Muscle of back (tissue), 3 donors: ENCODE measurements at regions not wholly inside any gene's neighbourhood (a gene's known extent, or its start where the extent isn't known, plus 50 kb on each side); places are given as distances from the start of the nearest gene placed in this dataset.
"Not testable (repeated sequence)": the region's sequence is repeated elsewhere in the genome, so short reads cannot be mapped to it uniquely, and the experiment has no call there.

Experiments used
- DNase-seq, 3 donors: peaks; one replicate each; pipeline versions ENCODE4 v3.0.0 to v3.0.0-alpha.2; 2013

DNA sequence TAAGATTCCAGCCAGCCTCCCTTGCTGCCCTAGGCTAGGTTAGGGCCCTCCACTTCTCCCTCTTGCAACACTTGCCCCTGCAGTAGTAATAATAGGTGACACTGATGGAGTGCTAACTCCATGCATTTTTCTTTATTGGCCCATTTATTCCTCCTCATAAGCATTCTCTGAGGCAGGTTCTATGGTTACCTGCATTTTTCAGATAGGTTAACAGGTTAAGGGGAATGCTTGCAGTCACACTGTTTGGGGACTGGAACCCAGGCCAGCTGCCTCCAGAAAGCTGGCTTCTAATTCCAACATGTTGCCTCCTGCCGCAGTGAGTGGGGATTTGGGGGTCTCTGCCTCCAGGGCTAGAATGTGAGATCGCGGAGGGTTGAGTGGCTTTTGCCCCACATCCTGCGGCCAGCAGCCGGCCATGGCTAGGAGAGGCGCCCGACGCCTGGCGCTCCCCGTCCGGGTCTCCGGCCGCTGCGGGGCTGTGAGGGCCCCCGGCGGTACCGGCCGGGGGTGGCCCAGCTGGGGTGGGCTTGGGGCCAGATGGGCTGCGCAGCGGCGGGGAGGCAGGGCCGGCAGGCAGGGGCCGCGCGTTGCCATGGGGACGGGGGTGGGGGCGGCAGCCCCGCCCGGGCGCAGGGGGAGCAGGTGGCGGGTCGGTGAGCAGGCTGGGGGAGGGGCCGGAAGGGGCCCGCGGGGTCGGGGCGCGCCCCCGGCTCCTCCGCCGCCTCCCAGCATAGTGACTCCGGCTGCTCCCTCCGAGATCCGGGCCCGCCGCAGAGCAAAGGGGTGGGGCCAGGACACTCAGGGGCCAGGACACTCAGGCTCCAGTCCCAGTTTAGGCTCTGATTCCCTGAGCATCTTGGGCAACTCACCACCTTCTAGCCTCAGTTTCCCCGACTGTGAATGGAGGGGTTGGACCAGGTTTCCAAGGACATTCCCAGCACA is 68.4 kb upstream of the SSBP3 start:
- DNase-seq, result peak in 1 of 3 donors; percentile 73

DNA sequence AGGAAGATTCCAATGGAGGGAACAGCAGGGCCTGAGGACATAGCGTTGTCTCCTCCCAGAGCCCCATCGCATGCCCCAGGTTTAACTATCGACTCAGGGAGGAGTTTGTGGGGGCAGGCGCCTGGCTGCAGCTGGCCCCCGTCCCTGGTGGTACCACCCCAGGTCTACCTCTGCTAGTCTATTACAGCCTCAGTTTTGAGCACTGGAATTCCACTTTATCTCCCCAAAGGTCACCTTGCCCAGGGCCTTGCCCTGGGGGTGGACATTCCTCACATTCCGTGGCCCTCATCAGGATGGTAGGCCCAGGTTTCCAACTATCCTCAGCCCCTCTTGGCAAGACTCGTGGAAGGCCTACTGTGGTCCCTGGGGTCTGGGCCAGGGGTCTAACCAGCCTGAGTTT is 65.4 kb upstream of the SSBP3 start:
- no peak for DNase-seq

DNA sequence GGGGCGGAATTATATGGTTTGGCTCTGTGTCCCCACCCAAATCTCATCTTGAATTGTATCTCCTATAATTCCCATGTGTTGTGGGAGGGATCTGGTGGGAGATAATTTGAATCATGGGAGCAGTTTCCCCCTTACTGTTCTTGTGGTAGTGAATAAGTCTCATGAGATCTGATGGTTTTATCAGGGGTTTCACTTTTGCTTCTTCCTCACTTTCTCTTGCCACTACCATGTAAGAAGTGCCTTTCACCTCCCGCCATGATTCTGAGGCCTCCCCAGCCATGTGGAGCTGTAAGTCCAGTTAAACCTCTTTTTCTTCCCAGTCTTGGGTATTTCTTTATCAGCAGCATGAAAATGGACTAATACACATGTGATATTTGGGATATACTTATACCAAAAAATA is 63.2 kb upstream of the SSBP3 start:
- DNase-seq, result not testable (repeated sequence)

DNA sequence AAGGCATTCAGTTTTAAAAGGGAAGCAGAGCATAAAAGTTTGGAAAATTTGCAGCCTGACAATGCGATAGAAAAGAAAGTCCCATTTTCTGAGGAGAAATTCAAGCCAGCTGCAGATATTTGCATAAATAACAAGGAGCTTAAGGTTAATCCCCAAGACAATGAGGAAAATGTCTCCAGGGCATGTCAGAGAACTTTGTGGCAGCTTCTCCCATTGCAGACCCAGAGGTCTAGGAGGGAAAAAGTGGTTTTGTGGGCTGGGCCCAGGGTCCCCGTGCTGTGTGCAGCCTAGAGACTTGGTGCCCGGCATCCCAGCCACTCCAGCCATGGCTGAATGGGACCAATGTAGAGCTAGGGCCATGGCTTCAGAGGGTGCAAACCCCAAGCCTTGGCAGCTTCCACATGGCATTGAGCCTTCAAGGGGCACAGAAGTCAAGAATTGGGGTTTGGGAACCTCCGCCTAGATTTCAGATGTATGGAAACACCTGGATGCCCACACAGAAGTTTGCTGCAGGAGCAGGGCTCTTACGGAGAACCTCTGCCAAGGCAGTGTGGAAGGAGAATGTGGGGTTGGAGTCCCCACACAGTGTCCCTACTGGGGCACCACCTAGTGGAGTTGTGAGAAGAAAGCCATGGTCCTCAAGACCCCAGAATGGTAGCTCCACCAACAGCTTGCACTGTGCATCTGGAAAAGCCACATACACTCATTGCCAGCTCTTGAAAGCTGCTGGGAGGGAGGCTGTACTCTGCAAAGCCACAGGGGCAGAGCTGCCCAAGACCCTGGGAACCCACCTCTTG is 62.3 kb upstream of the SSBP3 start:
- DNase-seq, result not testable (repeated sequence)

DNA sequence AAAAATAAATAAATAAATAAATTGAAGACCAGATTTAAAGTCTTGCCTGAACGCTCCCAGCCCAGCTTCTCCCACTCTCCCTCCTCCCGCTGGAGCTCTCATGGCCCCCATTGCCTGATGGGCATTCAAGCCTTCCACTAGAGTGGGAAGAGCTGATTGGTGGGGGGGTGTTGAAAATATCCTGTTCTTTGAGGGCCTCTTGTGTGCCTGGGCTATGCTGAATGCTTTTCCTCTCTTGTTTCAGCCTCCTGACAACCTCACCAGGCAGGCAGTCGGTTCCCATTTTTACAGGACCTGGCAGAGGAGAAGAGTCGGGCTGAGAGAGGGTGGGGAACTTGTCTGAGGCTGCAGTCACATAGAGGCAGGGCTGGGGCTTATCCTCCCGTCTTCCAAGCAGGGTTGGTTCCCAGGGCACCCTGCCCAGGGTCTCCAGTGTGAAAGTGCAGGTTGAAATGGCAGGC is 59.2 kb upstream of the SSBP3 start:
- peak in 1 of 3 donors; percentile 76 for DNase-seq

DNA sequence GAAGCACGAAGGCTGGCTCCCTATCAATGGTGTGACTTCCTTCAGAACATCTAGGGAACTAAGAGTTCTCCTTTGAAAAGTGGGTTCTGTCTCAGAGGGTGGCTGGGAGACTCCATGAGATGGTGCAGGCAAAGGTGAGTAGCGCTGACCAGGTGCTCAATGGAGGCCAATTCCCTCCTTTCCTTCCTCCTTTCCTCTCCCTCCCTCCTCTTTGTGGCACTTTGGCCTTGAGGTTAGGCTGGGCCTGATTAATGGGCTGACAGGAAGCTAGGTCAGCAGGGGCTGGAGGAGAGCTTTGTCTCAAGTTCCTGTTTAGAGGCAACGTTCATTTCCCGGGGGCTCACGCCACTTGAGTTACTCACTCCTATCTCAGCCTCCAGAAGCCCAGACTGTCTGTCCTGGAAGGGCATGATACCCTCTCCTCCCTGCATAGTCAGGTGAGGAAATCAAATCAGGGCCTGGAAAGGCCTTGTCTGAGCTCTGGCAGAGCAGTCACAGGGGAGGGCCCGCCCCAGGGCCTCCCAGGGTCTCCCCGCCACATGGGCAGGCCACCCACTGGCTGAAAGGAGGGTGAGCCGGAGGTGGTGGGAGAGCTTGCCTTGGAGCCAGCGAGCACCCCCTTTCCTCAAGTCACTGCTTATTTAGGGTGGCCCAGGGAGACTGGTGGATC is 58.4 kb upstream of the SSBP3 start:
- no peak for DNase-seq

DNA sequence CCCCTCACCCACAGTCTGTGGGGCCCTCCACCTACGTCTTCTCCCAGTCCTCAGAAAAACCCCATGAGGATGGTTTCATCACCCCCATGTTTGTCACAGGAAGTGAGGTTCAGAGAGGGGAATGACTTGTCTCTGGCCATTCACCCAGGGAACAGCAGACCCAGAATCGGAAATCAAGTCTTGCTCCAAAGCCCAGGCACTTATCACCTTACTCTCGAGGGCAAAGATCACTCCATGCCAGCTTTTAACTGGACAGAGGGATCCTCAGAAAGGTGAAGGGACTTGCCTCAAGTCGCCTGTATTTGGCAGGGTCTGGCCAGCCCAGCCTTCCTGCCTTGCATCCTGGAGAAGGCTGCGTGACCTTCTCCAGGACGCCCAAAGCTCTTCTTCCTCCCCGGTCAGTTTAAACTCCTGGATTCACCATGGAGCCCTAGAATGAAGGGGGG is 57.9 kb upstream of the SSBP3 start:
- DNase-seq, result no peak

DNA sequence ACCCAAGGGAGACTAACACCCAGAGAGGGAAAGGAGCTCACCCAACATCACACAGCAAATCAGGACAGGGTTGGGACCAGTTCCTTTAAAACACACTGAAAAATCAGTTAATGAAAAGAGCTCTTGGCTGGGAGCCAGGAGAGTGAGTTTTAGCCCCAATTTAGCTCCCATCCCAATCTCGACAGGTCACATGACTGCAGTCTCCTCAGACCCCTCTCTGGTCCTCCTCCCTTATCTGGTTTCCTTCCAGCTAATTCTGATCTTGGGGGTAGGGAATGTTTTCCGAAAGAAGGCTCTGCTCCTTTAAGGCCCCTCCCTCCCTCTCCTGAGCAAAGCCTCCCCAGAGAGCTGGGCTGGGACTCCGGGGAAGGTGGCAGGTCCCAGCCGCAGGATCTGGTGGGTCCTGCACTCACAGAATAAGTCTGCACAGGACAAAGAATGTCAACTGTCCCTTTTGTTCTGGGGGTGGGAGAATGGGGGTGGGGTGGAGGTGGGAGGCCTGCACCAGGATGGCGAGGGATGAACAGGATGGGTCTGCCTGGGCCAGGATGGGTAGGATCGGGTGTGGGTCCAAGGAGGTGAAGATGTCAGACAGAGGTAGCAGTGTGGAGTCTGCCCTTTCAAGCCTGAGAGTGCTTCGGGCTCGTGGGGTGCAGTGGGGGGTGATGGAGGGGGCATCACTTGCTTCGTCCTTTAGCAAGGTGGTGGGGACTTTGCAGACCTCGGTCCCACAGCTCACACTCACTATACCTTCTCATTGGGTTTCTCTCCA is 57.3 kb upstream of the SSBP3 start:
- DNase-seq, result no peak

DNA sequence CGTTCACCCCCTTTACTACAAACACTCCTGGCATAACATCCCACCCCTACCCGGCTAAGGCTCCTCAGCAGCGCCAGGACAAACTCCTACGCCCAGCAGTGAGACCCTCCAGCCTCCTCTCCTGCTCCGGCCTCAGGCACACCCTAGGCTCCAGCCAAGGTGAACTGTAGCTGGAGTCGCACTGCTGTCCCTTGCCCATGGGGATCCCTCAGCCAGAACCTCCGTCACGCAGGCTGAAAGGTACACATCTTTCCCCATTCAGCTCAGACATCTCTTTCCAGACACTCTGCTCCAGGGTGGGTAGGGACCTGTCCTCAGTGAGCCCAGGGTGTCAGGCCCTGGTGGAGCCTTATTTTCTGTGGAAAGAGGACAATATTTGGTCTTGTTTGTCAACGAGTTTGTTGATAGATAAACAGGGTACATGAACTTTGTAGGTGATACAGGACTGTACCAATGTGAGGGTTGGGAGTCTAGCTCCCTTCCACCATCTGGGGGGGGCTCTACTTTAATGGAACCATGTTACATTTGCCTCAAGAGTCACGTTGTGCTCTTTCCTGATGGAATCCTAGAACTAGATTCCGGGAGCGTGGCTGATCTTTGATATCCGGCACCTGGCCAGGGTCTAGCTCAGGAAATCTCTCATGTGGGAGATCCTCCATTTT is 56.5 kb upstream of the SSBP3 start:
- no peak for DNase-seq

DNA sequence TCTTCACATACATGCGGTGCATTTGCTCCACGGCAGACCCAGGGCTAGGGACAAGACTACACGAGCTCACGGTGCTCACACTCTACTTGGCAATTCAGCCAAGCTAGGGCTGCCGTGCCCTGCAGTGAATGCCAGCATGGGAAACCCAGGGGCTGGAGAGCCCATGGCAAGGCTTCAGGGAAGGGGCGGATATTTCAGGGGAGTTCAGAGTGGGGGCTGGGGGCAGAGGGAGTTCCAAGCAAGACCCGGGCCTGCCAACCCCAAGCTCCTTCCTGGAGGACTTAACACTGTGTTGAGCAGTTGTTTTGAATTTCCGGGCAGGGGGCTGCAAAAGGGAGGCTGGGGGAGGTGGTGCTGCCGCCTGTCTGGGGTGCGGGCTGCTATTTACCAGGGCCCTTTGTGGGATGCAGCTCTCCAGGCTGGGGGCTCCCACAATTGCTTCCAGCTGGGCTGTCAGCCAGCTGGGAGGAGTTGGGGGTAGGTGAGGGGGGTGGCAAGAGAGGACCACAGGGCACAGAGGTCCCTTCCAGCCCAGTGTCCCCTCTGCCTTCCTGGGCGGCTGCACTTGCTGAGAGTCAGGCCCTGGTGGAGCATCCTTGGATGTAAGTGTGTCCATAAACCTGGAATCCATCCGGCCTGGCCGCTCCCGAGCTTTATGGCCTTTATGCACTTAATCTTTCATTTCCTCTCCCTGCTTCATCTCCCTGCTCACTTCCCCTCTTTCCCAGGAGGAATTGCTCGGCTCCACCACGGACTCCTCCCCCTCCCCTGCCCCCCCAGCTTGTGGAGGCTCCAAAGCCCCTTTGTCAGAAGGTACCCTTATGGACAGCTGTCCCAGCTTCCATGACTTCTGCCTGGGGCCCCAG is 55.8 kb upstream of the SSBP3 start:
- peak in 1 of 3 donors; percentile 72 for DNase-seq

DNA sequence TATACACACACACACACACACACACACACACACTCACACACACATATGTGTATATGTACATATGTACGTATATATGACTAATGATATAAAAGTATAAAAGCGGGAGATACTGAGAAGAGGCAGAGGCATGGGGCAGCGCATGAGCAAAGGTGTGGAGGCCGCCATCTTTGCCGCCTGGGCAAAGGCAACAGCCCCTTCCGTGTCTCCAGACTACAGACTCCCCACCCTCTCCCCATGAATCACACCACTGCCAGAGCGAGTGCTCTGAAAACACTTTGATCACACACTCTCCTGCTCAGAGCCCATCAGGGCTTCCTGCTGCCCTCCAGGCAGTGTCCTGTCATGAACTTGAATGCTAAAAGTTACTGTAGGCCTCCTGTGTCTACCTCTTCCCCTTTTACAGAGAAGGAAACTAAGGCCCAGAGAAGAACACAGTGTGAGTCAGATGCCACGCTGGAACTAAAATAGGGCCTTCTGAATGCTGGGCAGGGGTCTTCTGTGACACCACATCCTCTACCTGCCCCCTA is 54.7 kb upstream of the SSBP3 start:
- no peak for DNase-seq

DNA sequence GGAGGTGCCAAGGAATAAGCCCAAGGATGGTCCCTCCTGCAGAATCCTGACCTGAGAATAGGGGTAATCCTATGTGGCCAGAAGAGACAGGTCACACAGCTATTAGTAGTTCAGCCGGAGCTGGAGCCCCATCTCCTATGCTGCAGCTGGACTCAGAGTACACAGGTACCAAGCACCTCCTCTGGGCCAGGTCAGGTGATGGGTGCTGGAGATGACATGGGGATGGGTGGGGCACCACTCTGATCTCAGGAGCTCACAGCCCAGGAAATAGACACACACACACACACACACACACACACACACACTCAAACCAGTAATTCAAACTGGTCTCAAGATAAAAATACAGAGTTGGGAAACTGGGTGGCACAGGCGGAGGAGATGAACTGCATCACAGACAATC is 54.2 kb upstream of the SSBP3 start:
- no peak for DNase-seq

DNA sequence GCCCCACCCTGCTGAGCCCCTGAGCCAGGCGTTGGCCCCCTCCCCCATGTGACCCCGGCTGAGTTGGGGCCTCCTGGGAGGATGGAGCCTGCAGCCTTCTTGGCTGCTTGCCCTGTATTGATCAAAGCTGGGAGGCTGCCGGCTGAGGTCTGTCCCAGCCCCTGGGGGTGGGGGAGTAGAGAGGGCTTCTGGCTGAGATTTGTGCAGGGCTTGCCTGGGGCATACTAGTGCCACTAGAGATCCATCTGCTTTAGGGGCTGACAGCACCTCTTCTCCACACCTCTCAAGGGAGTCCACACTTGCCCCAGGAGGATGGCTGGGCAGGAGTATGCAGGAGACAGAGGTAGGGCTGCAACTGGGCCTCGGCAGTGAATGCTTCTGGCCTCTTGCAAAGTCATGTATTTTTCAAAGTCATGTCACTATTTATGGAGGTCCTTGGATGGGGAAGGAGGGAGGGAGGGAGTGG is 53.6 kb upstream of the SSBP3 start:
- peak in 1 of 3 donors; percentile 32 for DNase-seq

DNA sequence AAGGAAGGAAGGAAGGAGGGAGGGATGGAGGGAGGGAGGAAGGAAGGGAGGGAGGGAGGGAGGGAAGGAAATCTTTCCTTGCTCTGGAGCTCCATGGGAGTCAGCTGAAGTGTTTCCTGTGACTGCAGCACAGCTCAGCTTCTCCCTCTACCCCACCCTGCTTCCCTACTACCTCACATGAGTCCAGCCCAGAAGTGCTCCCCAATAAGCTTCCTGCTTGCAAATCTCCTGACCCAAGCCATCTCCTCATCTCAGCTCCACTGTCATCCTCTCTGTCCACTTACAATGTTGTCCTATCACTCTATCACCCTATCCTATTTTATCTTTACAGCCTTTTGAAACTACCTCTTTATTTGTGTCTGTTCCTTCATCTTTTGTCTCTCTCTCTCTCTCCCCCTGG is 52.9 kb upstream of the SSBP3 start:
- no peak for DNase-seq

DNA sequence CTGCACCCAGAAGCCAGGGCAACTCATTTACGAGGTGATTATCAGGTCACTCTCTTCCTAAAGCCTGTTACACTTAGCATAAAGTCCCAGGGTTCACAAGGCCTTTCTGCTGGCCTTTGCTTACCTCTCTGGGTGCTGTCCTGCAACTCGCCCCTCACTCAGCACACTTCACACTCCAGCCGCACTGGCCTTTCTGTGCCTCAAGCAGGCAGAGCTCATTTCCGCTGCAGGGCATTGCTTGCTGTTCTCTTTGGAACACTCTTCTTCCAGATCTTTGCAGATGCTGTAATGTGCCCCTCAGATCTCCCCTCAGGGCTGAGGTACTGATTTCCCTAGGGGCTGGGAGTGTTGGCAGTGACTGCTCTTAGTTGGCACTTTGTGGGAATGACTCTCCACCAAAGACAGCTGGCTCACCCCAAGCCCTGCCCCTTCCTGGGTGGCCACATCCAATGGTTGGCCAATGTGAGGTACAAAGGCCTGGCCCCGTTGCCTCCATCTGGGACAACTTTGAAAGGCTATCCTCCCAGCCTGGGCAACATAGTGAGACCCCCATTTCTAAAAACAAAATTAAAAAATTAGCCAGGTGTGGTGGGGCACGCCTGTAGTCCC is 50.8 kb upstream of the SSBP3 start:
- DNase-seq, result no peak

DNA sequence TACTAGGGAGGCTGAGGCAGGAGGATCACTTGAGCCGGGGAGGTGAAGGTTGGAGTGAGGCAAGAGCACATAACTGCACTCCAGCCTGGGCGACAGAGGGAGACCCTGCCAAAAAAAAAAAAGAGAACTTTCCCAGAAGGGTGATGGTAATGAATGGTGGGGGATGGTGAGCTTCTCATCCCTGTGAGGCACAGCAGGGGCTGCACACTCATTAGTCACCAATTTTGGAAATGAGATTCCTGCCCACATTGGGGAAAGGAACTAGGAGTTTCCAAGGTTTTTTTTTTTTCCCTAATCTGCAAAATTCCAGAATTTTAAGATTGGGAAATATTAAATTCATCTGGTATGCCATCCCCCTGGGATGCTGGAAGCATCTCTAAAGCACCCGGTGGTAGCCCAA is 50.2 kb upstream of the SSBP3 start:
- DNase-seq, result no peak
